NAMALWA (cell line): ENCODE measurements at regions not wholly inside any gene's neighbourhood (a gene's known extent, or its start where the extent isn't known, plus 50 kb on each side); places are given as distances from the start of the nearest gene placed in this dataset.
"Not testable (repeated sequence)": the region's sequence is repeated elsewhere in the genome, so short reads cannot be mapped to it uniquely, and the experiment has no call there.

Experiments used
- DNase-seq: peaks from one replicate; pipeline ENCODE4 v3.0.0-alpha.2; 2015; ENCODE audit warnings: low spot score

DNA sequence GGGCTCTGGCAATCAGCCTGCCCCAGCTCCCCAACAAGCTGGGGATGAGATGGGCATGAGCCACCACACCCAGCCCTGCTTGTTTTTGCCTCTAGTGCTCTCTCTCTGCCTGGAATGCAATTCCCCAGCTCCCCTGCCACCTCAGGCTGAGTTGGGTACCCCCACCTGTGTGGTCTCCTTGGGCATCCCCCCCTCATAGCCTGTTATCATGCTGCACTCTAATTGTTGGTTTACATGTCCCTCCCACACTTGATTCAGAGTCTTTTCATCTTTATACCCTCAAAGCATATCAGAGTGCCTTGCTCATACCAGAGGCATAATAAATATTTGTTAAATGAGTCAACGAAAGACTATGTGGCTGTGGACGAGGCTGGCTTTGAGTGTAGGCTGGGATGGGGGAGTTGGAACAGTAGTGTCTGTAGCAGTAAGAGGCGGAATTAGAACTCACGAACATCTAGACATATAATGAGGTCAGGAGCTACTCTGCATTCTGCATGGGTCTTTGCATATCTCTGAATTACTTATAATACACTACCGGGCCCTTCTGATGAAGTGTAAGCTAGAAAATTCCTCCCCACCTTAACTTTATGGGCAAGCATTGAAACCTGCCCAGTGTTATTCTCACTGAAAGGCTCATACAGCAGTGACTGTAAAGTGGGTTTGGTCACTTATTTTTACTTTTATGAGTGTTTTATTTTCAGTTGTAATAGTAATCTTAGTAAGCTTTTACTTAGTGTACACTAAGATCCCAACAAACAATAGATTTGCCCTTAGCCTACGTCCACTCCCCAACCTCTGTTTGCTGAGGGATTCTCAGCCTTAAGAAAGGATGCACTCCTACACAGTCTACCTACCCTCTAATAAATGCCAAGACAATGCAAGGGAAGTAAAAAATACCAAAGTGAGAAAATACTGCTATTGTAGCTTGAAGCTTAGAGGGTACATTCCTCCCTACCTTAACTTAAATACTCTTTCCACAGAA, 58.7 kb downstream of the EDN1 start:
- no peak for DNase-seq

DNA sequence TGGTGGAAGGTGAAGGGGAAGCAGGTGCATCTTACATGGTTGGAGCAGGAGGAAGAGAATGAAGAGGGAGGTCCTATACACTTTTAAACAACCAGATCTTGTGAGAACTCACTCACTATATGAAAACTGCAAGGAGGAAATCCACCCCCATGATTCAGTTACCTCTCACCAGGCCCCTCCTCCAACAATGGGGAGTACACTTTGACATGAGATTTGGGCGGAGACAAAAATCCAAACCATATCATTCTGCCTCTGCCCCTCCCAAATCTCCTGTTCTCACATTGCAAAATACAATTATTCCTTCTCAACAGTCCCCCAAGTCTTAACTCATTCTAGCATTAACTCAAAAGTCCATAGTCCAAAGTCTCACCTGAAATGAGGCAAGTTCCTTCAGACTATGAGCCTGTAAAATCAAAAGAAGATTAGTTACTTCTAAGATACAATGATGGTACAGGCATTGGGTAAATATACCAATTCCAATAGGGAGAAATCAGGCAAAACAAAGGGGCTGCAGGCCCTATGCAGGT, 60.5 kb downstream of the EDN1 start:
- DNase-seq, result no peak

- no peak for DNase-seq
These were observed 61.5 kb downstream of the EDN1 start for GRCh38 chr6:12351672-12352071.

GRCh38 chr6:12353731-12354130, 63.6 kb downstream of the EDN1 start:
- DNase-seq, result no peak

GRCh38 chr6:12354499-12354898, 64.3 kb downstream of the EDN1 start:
- peak; percentile 52 for DNase-seq

GRCh38 chr6:12355354-12355753, 65.2 kb downstream of the EDN1 start:
- DNase-seq, result no peak

GRCh38 chr6:12356431-12356830, 66.3 kb downstream of the EDN1 start:
- DNase-seq, result no peak

DNA sequence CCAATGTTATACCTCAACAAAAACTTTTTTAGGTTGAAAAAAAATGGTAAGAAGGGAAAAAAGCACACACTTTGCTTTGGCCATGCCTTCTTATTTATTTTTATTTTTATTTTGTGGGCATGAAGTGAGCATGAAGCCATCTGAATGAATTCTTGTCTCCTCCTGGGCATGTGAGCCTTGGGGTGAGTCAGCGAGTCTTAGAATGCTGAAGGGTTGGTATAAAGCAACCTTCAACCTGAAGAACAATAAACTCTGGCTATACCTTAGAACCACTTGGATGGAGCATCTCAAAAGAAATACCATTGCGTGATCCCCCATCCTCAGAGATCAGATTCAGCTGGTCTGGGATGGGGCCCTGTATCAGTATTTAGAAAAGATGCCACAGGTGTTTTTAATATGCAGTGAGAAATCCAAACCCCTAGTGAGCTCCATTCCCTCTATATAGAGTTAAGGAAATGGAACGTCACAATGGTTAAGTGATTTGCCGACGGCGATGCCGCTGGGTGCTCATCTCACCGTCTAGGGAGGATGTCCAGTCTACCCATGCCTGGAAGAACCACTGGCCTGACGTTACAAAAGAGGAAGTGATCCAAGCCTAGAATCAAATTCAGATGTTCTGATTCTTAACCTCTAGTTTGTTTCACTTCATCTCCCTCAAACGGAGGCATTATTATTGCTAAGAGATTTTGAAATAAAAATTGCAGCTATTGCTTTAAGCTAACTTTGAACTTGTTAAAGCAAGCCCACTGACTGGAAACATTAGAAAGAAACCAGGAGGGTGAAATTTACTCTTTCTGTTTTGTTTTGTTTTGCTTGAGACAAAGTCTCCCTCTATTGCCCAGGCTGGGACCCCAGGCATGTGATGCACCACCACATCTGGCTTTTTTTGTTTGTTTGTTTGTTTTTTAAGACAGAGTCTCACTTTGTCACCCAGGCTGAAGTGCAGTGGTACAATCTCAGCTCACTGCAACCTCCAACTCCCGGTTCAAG, 67.1 kb downstream of the EDN1 start:
- DNase-seq, result peak; percentile 53

DNA sequence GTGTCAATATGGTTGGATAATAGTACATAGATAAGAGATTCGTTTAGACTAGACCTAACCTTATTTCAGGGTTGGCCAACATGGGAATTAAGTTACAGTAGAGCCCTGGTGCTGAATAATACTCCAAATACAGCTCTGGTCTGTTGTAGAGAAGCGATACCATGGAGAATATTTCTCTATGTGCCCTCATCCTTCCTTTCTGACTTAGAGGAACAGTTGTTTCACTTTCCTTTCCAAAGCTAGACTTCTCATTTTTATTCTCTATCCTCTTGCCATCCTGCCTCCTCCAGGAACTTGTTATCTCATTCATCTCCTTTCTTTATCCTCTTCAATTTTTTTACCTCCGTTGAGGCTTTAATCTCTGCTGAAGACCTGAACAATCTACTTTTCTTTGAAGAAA, 68.9 kb downstream of the EDN1 start:
- DNase-seq, result no peak

GRCh38 chr6:12361042-12361765, 71.0 kb downstream of the EDN1 start:
- no peak for DNase-seq

GRCh38 chr6:12363277-12363650, 73.1 kb downstream of the EDN1 start:
- DNase-seq, result not testable (repeated sequence)

DNA sequence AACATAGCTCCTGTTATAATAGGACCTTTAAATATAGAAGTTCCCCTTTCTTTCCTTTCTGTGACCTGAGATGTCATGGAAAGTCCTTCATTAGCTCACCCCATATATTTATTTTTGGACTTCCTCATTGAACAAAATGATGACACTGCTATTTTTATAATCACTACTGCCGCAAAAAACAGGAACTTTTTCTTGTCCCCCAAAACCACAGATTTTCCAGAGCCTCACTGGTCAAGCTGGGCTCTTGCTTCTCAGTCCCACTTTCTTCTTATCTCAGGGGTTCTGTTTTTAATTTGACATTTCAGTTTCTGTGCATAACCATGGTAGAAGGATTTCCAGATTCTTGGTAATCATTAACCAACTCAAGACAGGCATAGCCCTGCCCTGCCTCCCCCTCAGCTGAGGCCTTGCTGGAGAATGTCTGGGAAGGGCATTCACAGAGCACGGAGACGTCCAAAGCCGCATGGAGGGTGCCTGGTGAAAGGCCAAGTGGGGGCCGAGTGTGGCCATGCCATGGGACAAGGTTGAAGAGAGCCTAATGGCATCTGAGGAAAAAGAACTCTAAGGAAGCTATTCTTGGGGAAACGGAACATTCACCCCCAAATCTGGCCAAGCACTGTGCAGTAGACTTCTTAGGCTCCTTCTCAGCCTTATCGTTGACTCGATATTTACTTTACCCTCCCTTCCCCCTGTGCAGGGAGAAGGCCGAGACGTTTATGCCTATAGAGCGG, 73.7 kb downstream of the EDN1 start:
- DNase-seq, result peak; percentile 46

- no peak for DNase-seq
These were observed 74.5 kb downstream of the EDN1 start for GRCh38 chr6:12364621-12365020.

- DNase-seq, result no peak
These were observed 76.6 kb downstream of the EDN1 start for GRCh38 chr6:12366731-12367130.

DNA sequence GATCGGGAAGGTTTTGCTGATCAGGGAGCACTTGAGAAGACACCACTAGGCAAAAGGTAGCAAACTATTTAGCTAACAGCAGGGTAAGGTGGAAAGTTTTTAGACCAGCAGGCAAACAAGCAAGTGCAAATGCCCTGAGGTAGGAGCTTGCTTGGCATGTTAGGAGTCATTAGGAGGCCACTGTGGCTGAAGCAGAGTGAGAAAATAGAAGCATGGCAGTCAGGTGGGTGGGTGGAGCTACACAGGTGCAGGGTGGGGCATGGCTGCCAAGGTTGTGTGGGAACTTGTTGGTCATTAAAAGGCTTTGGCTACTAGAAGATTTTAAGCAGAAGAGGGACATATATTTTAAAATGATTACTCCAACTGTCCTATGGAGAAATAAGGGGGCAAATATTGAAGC, 77.3 kb downstream of the EDN1 start:
- DNase-seq, result no peak

DNA sequence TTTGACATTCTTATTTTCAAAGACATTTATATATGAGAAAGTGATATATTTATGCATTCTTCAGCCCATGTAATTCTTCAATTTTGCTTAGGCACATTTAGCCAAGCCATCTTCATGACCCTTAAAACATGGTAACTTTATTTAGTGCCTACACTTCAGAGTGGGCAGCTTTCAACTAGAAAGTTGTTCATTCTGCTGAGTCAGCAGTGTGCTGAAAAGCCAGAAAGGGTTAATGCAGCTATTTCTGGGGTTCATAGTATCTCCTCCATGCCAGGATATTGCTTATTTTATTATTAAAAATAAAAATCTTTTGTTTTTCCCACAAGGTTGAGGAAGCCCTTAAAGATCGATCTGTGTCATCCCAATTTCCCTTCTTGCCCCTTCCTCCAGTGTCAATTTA, 79.2 kb downstream of the EDN1 start:
- DNase-seq, result no peak

DNA sequence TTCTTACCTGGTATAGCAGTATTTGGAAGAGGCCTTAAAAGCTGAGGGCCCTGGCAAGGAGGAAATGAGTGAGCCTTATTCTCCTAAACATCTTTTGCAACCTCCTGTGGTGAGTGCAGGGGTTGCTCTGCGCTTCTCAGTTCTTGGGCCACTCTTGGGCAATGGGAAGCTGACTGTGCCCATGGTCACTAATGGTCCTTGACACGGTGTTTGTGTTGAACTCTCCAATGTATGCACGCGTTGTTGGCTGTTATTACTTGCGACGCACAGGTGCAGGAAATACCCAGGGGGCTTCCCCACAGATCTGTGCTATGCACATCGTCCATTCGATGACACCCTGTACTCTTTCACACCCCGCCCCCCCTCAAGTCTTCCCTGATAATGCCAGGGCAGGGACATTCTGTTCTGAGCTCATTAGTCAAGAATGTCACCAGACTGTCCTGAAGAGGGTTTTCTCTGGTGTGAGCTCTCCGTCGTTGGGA, 79.7 kb downstream of the EDN1 start:
- peak; percentile 22 for DNase-seq

- DNase-seq, result no peak
These were observed 81.0 kb downstream of the EDN1 start for GRCh38 chr6:12371151-12371550.

- DNase-seq, result no peak
These were observed 81.5 kb downstream of the EDN1 start for GRCh38 chr6:12371641-12372146.

GRCh38 chr6:12379181-12379580, 89.0 kb downstream of the EDN1 start:
- no peak for DNase-seq

GRCh38 chr6:12381587-12381986, 91.4 kb downstream of the EDN1 start:
- no peak for DNase-seq
